ENCODE measurements at regions not wholly inside any gene's neighbourhood (a gene's known extent, or its start where the extent isn't known, plus 50 kb on each side); places are given as distances from the start of the nearest gene placed in this dataset.

DNA sequence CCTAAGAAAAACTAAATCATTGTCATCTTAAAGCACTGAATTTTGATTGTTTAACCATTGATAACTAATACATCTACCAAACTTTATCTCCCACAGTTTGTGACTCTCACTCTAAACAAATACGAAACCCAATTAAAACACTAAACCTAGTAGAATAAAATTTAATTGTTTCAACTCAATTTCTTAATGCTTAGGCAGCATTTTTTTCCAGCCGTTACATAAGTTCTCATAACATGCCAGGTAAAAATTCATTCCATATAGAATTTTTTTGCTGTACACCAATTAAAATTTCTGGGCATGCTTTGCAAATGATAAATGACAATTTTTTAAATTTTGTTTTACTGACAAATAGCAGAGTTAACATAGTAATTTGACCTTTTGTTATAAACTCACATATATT is 658.2 kb upstream of the FLRT2 start:
- ATAC-seq (no peak), DNase-seq (no peak)
- TF ChIP-seq, protein P1, sequence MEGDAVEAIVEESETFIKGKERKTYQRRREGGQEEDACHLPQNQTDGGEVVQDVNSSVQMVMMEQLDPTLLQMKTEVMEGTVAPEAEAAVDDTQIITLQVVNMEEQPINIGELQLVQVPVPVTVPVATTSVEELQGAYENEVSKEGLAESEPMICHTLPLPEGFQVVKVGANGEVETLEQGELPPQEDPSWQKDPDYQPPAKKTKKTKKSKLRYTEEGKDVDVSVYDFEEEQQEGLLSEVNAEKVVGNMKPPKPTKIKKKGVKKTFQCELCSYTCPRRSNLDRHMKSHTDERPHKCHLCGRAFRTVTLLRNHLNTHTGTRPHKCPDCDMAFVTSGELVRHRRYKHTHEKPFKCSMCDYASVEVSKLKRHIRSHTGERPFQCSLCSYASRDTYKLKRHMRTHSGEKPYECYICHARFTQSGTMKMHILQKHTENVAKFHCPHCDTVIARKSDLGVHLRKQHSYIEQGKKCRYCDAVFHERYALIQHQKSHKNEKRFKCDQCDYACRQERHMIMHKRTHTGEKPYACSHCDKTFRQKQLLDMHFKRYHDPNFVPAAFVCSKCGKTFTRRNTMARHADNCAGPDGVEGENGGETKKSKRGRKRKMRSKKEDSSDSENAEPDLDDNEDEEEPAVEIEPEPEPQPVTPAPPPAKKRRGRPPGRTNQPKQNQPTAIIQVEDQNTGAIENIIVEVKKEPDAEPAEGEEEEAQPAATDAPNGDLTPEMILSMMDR (IDR thresholded peaks at IDR 0.05): no peak
- H3K4me1 ChIP-seq: no peaks in the 10 kb centered on the region
- H3K27me3 ChIP-seq: no peaks in the 10 kb centered on the region
- H3K36me3 ChIP-seq: no peaks in the 10 kb centered on the region
- H3K27ac ChIP-seq: no peak overlapping the region
- intact Hi-C loops (cut with DNase I): no loop called here
- H3K4me3 ChIP-seq: no peak overlapping the region
- H3K9me3 ChIP-seq: no peaks in the 10 kb centered on the region

DNA sequence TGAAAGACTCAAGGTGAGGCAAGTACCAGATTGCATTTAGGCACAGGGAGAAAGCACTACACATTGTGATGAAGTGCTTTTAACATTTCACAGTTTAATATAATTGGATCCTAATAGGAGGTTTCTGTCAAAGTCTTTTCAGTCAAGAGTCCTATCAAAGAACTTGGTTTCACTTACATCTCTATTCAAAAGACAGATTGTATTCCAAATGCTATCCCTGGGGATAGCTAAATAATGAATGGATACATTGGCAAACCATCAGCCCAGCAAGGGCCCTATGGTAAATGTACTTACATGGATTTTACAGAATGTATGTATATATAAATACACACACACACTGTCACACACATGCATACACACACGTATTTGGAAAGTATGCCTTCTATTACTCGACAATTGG is 655.5 kb upstream of the FLRT2 start:
- no peak overlapping the region for H3K4me3 ChIP-seq
- ATAC-seq: no peak
- no peak for DNase-seq
- H3K4me1 ChIP-seq: no peaks in the 10 kb centered on the region
- H3K36me3 ChIP-seq: no peaks in the 10 kb centered on the region
- intact Hi-C loops (cut with DNase I): no loop called here
- H3K27ac ChIP-seq: no peak overlapping the region
- no peaks in the 10 kb centered on the region for H3K9me3 ChIP-seq
- TF ChIP-seq, protein P1 (IDR thresholded peaks at IDR 0.05): no peak
- H3K27me3 ChIP-seq: no peaks in the 10 kb centered on the region

DNA sequence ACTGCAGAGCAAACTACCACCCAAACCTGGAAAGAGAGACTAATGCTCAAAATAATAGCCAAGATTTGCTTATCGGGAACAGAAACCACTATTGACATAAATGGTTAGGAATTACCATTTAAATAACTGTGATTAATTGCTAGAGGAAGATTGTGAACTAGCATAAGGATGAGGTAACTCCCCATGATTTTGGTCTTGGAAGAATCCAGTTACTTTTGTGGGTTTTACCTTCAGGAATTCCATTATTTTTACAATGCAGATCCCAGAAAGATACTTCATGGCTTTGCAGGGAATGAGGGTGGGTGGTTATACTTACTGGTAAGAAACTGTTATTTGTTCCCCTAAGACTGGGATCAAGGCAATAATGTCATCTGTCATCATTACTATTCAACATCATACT is 652.9 kb upstream of the FLRT2 start:
- Histone ChIP-seq H3K27ac (no peak overlapping the region), H3K9me3 (no peaks in the 10 kb centered on the region), H3K36me3 (no peaks in the 10 kb centered on the region), H3K4me3 (no peak overlapping the region), H3K27me3 (no peaks in the 10 kb centered on the region), H3K4me1 (no peaks in the 10 kb centered on the region)
- TF ChIP-seq, protein P1 (IDR thresholded peaks at IDR 0.05): no peak
- intact Hi-C loops (cut with DNase I): no loop called here
- DNase-seq (no peak), ATAC-seq (no peak)

DNA sequence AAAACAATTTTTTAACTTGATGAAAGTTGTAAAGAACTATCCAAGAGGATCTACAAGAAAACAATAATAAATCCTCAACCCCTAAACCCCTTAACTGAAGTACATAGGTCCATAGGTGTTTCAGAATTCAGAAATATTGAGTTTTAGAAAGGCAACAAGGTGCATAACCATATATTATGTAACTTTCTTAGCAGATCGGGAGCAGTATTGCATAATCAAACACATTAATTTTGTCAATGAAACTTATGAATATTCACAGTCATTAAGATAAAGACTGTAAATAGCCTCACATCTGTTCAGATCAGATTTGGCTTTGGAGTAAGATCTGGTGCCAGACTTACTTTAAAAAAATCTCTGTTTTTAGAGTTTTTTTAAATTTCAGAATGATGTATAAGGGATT is 647.1 kb upstream of the FLRT2 start:
- Histone ChIP-seq H3K27ac (no peak overlapping the region), H3K4me3 (no peak overlapping the region), H3K9me3 (no peaks in the 10 kb centered on the region), H3K4me1 (no peaks in the 10 kb centered on the region), H3K36me3 (no peaks in the 10 kb centered on the region), H3K27me3 (no peaks in the 10 kb centered on the region)
- TF ChIP-seq, protein P1 (IDR thresholded peaks at IDR 0.05): no peak
- intact Hi-C loops (cut with DNase I): no loop called here
- DNase-seq: no peak
- ATAC-seq: no peak

DNA sequence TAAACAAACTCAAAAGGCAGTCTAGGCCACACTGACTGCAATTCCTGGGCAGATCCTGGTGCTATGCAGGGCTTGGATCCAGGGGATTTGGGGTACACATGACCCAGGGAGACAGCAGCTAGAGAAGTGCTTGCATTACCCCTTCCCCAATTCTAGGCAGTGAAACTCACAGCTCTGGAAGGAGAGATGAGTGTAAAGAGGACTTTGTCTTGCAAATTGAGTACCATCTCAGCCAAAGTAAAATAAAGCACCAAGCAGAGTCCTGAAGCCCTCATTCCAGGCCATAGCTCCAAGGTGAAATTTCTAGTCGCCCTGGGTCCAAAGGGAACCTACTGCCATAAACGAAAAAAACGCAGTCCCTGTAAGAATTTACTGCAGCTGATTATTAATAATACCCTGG is 644.9 kb upstream of the FLRT2 start:
- no peak overlapping the region for H3K4me3 ChIP-seq
- H3K36me3 ChIP-seq: no peaks in the 10 kb centered on the region
- DNase-seq (no peak), ATAC-seq (no peak)
- intact Hi-C loops (cut with DNase I): no loop called here
- TF ChIP-seq, protein P1 (IDR thresholded peaks at IDR 0.05): no peak
- H3K4me1 ChIP-seq: no peaks in the 10 kb centered on the region
- H3K27ac ChIP-seq: no peak overlapping the region
- no peaks in the 10 kb centered on the region for H3K27me3 ChIP-seq
- no peaks in the 10 kb centered on the region for H3K9me3 ChIP-seq

DNA sequence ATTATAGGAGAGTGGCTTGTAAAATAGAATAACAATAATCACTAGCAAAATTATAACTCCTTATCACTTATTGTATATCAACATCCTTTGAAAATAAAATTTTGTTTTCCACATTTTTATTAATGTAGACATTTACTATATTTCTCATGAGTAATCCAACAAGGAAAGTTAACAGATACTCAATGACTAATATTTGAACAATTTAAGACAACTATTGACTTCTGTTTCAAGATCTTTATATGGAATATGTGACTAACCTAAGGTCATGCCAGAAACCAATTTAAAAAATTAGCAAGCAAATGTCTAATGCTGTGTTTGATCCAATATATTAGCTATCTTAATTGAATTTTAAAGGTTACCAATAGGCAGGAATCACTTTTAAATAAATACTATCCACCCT is 638.5 kb upstream of the FLRT2 start:
- ATAC-seq (no peak), DNase-seq (no peak)
- Histone ChIP-seq H3K27ac (no peak overlapping the region), H3K4me1 (no peaks in the 10 kb centered on the region), H3K4me3 (no peak overlapping the region), H3K27me3 (no peaks in the 10 kb centered on the region), H3K36me3 (no peaks in the 10 kb centered on the region), H3K9me3 (no peaks in the 10 kb centered on the region)
- TF ChIP-seq, protein P1 (IDR thresholded peaks at IDR 0.05): no peak
- intact Hi-C loops (cut with DNase I): no loop called here
